ENCODE measurements at regions not wholly inside any gene's neighbourhood (a gene's known extent, or its start where the extent isn't known, plus 50 kb on each side); places are given as distances from the start of the nearest gene placed in this dataset.

DNA sequence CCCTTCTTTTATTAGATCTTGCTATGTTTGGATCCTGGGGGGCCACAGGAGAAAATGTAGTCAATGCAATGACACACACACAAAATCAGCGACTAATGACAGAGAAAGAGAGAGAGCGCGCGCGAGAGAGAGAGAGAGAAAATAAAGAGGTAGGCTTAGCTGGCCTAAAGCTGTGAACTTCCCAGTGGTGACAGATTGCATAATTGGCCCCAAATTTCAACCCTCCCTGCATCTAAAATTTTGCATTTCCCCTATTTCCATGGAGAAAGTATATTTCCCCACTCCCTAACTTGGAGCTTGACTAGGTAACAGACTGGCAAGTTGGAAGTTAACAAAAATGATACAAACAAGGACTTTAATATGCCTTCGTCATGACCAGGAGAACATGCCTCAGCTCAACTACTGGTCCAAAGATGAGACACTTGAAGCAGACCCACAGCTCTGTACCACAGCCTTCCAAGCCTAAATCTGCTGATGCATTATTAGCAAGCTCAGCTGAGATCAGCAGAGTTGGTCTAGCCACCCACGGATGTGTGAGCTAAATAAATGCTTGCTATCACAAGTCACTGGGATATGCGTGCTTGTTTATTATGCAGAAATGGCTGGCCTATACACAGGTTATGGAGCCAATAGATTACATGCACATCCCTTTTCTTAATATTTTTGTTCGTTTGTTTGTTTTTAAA, 118.1 kb upstream of the PRDM1 start (continued):
- TF ChIP-seq SETDB1 (CRISPR knock-in tag; IDR thresholded peaks at IDR 0.05; ENCODE audit: borderline replicate concordance), result no peak
- no peak for TF ChIP-seq HMGA1 (CRISPR knock-in tag; conservative IDR thresholded peaks at IDR 0.05)

DNA sequence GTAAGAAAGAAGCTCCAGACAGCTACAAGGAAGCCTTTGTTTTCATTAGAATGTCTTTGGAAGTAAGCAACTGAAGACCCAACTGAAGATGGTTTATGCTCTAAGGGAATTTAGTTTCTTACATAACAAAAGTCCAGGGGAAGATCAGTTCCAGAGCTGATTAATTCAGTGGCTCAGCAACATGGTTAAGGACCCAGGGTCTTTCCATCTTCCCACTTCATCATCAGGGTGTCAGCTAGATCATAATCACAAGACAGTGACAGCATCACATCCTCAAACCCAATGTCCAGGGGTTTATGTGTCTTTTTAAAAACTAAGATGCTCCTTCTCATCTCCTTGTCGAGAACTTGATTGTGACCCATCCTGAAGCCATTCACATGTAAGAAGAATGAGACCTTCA, 119.7 kb upstream of the PRDM1 start:
- Histone ChIP-seq H3K79me2 (ENCODE audit: insufficient read depth, low read length) (no peaks in the 10 kb centered on the region), H3K4me1 (ENCODE audit: insufficient read depth, low read length) (no peaks in the 10 kb centered on the region), H3K9me3 (ENCODE audit: low read length) (no peaks in the 10 kb centered on the region), H3K36me3 (replicated peaks in 1 of 2; ENCODE audit: control insufficient read depth in 1 of 2, insufficient read depth in 2 of 2, low read length in 2 of 2) (no peaks in the 10 kb centered on the region), H2AFZ (ENCODE audit: low read length) (no peak overlapping the region), H3K9ac (ENCODE audit: insufficient read depth, low read depth, low read length) (no peak overlapping the region), H3K27ac (ENCODE audit: extremely low read length, insufficient read depth, low read length) (no peak overlapping the region), H3K27me3 (ENCODE audit: control insufficient read depth in 1 of 2, insufficient read depth in 2 of 2, low read length in 2 of 2) (peaks cover 2 to 3% of the 10 kb centered on the region in 2 experiments; a peak in 2 of 5 replicates), H3K4me3 (replicated peaks in 1 of 3; ENCODE audit: insufficient read depth in 1 of 3, low read depth in 2 of 3, low read length in 3 of 3) (no peak overlapping the region), H3K4me2 (ENCODE audit: low read depth, low read length) (no peak overlapping the region), H4K20me1 (ENCODE audit: insufficient read depth, low read length) (no peaks in the 10 kb centered on the region)
- in situ Hi-C loops (cut with HindIII; ENCODE audit: extremely low pct_ligation_motif_present, low pct_unique_long_range_greater_than_20kb), result no loop called here
- CTCF ChIA-PET (ENCODE audit: low intra/inter-chr PET ratio, low total read pairs), result no interaction called here
- BruUV-seq (replicated peaks), result no TSS peak
- no peak for FAIRE-seq
- no peak for ATAC-seq
- POLR2A ChIA-PET, result no interaction called here
- no peak for DNase-seq (ENCODE audit: low spot score)
- no peak for TF ChIP-seq ZNF816 (CRISPR knock-in tag; IDR thresholded peaks at IDR 0.05; ENCODE audit: borderline replicate concordance)
- no peak for TF ChIP-seq KDM5B (CRISPR knock-in tag; IDR thresholded peaks at IDR 0.05; ENCODE audit: borderline replicate concordance)
- TF ChIP-seq, protein P1, sequence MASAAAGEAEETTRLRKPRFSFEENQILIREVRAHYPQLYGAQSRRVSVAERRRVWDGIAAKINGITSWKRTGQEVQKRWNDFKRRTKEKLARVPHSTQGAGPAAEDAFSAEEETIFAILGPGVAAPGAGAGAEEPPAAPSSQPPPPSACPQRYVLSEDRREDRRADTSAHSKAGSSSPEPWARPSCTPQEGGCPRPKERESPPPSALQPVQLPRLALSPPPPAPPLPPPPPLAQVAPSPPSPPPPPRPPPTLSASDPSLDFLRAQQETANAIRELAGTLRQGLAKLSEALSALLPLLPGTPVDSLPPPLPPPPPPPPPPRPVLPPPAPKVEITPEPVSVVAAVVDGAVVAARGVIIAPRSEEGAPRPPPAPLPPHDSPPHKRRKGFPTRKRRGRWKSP (CRISPR knock-in tag; IDR thresholded peaks at IDR 0.05), result no peak
- TF ChIP-seq FOXP1 (IDR thresholded peaks at IDR 0.05), result no peak
- TF ChIP-seq FOXP1 (CRISPR knock-in tag; IDR thresholded peaks at IDR 0.05), result no peak
- TF ChIP-seq TBL1XR1 (IDR thresholded peaks at IDR 0.05; ENCODE audit: borderline replicate concordance, low read length, partially characterized antibody), result no peak
- 0% methylated on average over 1 of the region's 1 CpG for WGBS (ENCODE audit: low lambda C conversion rate)
- intact Hi-C loops (cut with micrococcal nuclease; ENCODE audit: unreplicated experiment), result no loop called here
